Activated CD8-positive, alpha-beta memory T cell treated with anti-CD3 and anti-CD28 coated beads, Interleukin-2, amount 50 U/mL, for 48 hours (primary cell): ENCODE measurements at regions not wholly inside any gene's neighbourhood (a gene's known extent, or its start where the extent isn't known, plus 50 kb on each side); places are given as distances from the start of the nearest gene placed in this dataset.
"Not testable (repeated sequence)": the region's sequence is repeated elsewhere in the genome, so short reads cannot be mapped to it uniquely, and the experiment has no call there.

ENCODE experiments used
- DNase-seq: peaks from one replicate; pipeline ENCODE4 v3.0.0-alpha.2; 2020

DNA sequence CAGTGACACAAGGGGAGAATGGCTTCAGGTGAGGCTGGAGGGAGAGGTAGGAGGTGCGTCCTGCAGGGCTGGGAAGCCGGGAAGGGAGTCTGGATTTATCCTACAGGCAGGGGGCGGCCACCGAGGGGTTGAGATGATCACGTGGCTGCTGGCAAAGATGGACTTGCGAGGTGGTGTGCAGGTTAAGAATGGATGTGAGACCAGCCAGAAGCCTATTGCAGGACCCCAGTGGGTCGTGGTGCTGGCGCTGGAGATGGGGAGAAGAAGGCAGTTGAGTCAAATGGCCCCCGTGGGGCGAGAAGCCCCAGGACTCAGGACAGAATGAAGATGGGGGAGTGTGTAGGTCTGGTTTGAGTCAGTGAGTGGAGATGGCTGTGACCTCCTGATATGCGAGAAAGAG, 183.1 kb downstream of the FAM43A start:
- no peak for DNase-seq

DNA sequence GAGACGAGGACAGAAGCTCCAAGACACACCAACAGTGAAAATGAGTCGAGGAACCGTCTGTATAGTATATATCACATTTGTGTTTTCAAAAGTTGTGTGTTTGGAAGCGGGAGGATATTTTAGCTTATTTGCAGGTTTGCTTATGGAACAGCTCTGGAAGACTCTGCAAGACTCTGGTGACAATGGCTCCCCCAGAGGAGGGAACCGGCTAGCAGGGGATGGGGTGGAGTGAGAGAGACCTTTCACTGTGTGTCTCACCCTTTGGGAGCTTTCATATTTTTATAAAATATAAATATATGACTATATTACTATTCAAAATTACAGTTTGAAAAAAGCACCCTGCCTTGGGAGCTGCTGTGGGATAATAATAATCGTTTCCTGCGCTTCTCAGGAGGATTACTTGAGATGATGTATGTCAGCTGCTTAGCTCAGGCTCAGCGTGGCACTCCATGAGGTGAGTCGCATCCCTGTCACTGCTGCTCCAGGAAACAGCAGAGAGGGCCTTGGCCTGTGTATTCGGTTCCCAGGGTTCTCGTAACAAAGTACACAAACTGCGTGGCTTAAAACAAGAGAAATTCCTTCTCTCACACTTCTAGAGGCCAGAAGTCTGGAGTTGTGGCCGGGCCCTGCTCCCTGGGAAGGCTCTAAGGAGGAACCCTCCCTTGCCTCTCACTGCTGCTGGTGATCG, 183.9 kb downstream of the FAM43A start:
- DNase-seq, result no peak

DNA sequence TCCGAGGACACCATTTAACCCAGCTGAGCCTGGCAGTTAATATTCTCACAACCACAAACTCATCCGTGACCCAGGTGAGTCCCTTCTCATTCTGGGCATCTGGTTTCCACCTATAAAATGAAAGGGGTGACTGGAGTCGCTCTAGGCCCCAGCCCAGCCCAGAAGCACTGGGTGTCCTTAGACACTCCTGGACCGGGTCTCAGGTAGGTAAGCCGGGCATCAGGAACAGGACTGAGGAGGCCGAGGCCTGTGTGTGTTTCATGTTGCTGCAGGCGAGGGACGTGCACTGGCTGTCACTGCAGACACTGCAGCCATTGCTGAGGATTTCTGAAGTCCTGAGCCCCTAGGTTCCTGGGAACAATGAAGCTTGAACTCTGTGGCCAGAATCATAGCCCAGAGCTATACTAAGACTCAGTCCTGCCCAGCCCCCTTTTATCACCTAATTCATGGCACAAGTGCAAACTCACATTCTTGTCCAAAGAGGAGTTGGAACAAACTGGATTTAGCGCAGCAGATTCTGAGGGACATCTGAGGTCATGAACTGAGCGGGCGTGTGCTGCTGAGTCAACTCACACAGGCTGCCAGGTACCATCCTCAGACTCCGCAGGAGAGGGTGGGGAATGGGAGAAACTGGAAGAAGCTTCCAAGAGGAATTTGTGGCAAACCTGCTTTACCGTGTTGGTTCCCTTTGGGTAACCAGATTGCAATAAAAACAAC, 184.9 kb downstream of the FAM43A start:
- no peak for DNase-seq

DNA sequence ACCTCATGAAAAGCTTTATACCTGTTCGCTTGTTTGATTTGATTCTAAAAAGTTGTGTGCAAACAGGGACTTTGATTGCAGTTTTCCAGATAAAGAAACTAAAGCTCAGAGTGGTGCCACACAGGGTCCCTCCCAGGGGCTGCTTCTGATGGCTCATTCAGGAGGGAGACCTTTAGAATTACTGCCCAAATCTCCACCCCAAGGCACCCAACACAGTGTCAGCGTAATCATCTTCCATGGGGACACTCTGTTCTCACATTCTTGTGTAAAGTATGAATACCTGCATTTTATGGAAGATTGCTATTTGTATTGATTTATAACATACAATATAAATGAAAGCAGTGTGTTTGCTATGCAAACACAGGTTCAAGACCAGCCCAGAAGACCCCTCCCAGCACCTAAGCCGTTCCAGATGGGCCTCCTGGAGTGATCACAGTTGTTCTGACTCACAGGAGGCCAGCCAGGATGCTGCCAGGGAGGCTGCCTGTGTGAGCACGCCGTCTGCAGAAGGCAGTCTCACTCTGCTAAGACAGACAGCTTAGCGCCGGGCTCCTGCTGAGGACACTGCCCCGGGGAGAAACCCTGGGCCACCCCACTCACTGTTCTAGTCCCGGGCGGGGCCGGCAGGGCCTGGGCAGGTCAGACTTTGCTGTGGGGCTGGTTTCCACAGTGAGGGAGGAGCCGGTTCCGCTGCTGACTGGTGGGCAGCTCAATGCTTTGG, 185.6 kb downstream of the FAM43A start:
- DNase-seq, result no peak

DNA sequence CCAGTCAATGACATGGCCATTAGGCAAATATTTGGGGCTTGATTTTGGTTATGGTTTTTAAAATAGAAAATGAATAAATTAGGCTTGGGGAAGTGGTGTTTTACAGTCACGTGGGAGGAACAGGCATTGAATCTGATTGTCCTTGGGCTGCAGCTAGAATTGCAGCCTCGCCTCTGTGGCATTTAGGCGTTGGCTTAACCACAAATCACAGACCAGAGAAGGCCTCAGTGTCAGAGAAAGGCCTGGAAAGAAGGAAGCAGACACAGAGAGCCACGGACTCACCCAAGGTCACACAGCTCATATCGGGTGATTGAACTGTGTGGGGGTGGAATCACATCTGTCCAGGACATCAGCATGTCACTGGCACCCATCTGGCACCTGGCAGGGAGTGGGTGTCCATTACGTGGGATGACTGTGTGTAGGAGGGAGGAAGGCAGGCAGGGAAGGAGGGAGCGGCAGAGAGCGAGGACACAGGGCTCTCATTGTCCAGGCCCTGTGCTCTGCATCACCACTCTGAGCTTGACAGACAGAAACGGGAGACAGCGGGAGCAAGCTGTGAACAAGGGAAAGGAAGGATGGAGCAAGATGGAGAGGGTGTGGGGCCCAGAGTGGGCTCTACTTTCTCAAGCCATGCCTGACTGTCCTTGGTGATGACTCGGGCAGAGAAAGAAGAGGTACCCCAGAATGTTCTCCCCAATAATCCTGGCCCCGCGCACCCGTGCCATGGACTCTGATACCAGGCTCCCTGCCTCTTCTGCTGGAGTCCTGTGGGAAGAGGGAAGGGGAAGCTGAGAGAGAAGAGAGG, 186.4 kb downstream of the FAM43A start:
- no peak for DNase-seq

DNA sequence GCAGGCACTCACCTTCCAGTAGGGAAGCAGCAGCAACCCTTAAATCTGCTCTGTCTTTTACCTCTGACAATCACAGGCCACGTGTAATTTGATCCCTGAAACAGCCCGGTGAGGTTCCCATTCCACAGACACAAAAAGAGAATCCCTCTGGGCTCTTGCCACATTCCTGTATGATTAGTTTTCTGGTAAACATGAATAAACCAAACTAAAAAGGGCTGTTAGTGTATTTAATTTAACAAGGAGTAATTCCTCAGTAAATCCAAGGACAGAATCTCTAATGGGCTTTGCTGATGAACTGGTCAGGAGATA, 186.9 kb downstream of the FAM43A start:
- no peak for DNase-seq

DNA sequence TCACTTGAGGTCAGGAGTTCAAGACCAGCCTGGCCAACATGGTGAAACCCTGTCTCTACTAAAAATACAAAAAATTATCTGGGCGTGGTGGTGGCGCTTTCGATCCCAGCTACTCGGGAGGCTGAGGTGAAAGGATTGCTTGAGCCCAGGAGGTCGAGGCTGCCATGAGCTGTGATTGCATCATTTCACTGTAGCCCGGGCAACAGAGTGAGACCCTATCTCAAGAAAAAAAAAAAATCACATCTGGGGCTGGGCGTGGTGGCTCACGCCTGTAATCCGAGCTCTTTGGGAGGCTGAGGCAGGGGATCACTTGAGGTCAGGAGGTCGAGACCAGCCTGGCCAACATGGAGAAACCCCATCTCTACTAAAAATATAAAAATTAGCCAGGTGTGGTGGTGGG, 187.8 kb downstream of the FAM43A start:
- not testable (repeated sequence) for DNase-seq

DNA sequence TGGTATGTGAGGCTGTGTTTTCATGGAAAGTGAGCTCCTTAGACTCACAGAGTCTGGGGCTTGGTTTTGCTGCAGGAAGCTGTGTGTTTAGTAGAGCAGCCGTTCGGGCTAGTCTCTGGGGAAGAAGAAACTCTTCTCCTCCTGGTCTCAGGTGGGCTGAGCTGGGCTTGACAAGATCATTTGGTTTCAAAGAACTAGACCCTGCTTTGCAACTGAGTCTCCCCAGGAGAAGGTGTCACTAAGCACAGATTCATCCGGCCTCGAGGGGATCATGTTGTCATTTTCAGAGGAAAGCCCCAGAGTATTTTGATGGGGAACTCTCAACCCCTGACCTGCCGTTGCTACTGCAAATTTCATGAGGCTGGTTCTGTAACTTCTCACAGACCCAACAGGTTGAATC, 188.5 kb downstream of the FAM43A start:
- no peak for DNase-seq

DNA sequence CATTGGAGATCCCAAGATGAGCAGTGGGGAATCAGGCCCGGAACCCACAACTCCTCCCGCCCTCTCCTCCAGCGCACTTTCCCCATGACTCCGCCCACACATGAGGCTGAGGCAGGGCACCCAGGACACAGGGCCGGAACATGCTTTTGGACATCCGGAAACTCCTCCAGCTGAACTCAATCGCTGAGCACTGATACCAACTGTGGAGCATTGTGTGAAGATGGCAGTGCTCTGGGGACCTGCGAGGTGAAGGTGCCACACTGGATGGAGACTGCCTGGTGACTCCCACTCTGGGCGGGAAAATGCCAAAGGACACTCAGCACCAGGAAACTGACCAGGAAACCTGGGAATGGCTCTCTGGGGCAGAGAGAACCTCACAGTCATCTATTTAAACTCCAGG, 189.1 kb downstream of the FAM43A start:
- DNase-seq, result no peak

DNA sequence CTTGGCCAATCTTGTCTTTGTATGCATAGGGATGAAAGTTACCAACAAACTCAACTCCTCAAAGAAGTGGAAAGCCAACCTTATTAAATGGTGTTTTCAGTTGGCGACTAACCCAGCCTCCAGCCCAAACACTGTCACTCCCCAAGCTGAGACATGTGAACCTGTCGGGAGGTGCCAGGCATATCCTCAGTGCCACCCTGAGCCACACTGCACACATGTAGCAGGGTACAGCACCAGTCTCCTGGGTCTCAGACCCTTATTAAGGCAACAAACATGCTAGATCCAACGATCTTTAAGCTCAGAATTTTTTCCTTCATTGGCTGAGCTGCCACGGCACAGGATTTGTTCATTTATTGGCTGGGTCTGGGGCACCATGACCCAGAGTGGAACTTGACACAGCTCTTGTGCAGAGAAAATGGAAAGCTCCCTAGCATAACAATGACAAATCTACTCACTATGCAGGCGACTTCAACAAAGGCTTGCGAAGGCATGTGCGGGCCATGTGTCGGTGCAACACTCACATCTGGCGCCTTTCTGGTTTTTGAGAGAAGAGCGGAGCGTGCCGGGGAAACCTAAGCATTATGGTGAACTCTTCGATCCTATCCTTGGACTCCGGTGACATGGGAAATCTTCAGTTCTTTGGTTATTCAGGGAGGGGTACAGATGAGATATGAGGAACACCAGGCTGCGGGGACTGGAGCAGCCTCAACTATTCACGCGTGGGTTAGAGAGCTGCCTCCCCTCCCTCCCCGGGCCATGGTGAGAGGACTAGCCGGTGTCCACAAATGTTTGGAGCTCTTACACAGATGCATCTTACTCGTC, 190.1 kb downstream of the FAM43A start:
- no peak for DNase-seq

DNA sequence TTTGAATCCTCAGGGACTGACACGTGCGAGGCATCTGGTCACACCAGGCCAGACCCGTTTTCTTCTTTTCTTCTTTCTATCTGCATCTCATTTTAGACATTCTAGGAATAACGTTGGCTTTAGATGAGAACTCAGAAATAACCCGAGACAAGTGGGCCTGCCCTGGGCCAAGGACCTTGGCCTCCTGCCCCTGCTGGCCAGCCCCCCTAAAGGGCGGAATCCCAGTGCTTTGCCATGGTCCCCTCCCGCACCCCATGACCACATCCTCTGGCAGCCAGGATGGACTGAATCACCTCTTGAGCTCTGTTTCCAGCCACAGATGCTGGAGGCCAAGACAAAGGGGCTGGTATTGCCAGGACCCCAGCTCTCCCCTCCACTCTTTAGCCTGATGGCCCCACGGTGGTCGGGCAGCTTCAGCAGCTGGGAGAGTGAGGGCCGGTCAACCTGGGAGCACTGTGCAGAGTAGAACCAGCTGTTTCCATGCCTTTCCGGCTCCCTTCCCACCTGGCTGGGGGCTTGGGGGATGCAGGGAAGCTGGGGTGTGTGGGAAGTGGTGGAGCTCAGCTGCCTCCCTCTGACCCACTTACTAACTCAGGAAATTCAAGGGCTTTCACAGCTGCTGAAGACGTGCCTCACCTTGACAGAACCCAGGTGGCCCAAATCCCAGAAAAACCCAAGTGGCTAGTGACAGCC, 190.9 kb downstream of the FAM43A start:
- no peak for DNase-seq

DNA sequence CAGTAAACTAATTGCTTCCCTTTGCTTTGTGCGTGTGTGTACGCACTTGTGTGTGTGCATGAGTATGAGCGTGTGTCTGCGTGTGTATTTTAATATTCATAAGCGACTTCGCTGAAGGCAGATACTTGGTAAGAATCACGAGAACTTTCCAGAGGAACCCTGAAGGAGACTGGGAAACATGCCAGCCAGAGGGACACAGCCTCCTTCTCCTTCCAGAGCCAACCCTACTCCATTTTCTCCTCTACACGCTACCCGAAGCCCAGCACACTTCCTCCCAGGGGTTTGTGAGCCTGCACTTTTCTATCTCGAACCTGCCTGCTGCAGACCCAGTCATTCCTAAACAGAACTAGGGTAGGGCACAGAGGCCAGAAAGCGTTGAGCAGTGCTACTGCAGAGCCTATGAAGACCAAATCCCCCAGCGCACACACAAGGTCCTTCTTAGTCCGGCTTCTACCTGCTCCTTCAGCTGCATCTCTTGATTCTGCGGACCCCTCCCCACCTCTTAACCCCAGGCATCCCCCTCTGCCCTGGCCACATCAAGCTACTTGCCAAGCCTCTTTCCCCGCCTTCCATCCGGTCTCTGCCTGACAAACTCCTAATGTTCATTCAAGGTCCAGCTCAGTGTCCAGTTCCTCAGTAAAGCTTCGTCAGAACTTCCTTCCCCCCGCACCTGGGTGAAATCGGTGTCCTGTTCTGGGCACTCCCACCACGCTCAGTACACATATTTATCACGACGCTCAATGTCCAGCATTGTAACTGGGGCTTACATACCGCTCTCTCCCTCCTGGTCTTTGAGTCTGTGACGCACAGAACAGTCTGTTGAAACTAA, 191.8 kb downstream of the FAM43A start:
- DNase-seq, result no peak

DNA sequence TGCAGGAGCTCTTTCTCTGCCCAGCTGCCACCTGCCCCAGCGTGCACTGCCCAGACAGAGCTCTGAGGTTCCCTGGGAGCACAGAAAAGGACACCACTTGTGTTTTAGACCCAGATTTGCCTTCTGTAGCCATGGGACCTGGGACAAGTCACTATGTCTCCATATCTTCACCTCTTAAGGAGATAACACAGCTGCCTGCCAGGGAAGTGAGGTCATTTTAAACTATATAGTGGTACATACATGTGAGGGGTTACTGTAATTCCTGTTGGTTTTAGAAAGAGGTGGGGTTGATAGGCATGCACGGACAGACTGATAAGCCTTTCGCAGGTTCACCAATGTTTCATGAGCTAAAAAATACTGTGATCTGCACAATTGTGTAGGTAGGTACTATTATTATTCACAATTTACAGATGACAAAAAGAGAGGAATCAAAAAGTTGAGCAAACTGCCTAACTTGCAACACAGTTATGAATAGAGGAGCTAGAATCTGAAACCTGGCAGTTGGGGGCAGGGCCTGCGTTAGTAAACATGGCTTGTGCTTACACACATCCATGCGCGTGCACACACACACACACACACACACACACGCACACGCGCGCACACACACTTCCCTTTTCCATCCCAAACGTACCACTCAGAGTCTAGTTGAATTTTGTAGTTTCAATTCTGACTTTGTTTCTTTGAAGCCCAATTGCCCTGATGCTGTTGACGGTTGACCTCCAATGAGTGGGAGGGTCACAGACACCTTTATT, 193.6 kb downstream of the FAM43A start:
- no peak for DNase-seq

DNA sequence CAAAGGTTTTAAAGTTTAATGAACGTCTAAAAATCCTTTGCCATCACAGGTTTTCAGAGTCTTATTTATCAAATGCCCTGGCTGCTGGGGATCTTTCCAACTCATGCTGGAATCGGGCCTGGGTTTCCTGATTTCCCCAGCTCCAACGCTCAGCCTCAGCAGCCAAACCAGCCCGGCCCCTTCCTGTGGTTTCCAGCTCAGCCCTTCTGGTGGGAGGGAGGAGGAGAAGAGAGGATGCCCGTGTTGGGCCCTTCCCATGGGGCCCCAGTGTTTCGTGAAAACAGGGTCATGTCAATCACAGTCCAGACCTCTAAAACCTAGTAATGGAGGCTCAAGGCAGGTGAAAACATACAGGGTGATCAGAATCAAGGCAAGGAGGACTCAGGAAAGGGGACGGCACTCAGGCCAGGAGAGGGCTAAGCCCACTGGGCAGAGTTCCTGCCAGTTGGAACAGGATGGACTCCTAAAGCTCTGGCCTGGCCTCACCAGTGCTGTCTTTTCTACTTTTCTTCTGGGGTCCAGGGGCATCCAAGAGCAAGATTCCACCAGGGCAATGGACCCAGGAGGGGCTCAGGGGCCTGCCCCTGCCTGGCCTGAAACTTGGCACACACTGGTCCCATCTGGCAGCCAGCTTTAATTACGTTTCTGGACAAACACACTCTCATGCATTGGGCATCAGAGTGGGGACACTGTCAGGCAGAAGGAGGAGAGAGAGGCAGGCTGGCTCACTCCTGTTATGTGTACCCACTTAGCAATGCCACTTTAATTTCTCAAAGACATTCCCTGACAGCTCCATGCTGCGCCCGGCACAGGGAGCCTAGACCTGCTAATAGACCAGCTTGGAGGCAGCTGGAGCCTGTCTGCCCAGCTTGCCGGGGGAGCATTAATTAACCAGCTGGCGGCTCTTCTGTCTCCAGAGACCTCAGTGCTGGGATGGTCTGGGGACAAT, 194.6 kb downstream of the FAM43A start:
- DNase-seq, result no peak

DNA sequence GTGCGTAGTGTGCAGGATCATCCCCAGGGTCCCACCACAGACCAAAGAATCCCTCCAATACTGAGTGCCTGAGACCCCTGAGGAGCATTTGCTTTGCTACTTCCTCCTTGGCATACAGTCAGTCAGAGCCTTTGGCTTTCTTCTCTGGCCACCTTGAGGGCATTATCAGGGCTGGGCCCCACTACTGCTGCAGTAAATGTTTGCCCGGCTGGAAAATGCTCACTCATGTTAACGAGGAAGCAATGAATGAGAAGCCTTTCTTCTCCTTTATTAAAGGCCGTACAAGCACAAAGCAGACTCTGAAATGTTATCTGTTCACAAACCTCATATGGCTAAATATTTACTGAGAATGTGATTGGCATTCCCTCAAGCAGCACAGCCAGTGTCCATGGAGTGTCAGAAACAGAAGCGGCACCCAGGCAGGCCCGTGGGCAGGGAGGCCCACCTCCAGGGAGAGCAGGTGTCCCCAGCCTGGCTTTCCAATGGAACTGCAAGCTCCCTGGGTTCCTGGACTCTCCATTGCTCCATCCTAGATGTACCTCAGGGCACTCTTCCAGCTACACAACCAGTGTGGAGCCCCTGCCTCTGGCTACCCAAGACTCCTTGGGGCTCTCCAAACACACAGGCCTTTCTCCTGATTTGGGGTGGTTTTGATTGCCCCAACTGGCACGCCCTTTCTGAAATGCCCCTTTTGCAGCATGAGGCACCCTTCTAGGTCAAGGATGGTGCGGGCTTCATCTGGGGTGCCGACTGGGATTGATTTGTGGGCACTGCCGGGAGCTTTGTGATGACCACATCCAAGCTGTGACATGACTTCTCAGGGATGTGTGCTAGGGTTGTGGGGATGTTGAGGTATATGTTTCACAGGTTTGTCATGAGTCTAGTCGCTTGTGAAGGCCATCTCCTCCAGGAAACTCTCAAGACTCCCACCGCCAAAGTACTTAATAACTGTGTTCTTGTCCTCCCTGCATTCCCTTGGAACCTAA, 195.6 kb downstream of the FAM43A start:
- DNase-seq, result no peak

DNA sequence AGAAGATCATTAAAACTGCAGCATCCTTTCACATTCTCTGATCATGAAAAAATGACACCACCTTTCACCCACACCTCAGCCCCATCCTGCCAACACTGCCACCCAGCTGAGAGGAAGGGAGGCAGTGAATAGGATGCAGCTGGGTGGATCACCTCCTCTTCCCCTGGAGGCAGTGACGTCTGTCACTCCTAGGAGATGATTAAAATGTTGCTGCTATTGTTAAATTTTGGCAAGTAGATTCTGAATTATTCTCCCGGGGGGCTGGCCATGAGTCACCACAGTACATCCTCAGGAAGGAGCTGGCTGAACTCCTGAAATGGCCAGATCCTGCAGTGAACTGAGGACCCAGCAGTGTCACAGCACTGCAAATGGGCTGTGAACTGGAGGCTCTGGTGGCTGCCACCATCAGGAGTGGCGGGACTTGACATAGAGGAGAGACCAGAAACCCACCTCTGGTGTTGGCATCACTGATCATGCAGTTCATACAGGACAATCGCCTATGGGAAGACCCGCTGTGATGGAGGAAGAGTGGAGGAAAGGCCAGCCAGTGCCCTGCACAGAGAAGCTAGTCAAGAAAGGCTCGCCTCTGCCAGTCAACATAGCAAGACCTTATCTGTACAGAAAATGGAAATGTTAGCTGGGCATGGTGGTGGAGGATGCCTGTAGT, 199.1 kb downstream of the FAM43A start:
- peak; percentile 22 for DNase-seq

DNA sequence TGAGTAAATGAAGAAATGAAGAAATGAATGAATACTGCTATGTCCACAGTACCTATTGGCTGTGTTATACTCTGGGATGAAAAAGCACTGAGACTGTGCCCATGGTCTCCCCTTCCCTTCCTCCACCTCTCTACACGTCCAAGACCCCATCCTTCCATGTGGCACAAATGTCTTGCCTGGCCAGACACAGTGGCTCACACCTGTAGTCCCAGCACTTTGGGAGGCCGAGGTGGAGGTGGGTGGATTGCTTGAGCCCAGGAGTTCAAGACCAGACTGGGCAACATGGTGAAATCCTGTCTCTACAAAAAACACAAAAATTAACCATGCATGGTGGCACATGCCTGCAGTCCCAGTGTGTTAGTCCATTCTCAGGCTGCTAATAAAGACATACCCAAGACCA, 200.1 kb downstream of the FAM43A start:
- DNase-seq, result no peak
